NT2/D1 (cell line): ENCODE measurements at regions not wholly inside any gene's neighbourhood (a gene's known extent, or its start where the extent isn't known, plus 50 kb on each side); places are given as distances from the start of the nearest gene placed in this dataset.

Source experiments
- SUZ12 ChIP-seq: IDR thresholded peaks from 2 replicates; pipeline ENCODE4 v1.6.1; 2011; ENCODE audit not compliant: insufficient read length, insufficient read depth; ENCODE audit errors: extremely low read depth
- YY1 ChIP-seq: IDR thresholded peaks from 2 replicates; pipeline ENCODE4 v1.6.1; 2011; ENCODE audit not compliant: insufficient read length, insufficient read depth
- ZNF274 ChIP-seq: IDR thresholded peaks from 2 replicates; pipeline ENCODE4 v1.6.1; 2011; ENCODE audit warnings: mild to moderate bottlenecking, low read depth, low read length

- TF ChIP-seq YY1 (no peak), ZNF274 (no peak), SUZ12 (no peak)
Observed at GRCh38 chr1:239586128-239586527, 199.8 kb downstream of the CHRM3 start.
